ENCODE measurements at regions not wholly inside any gene's neighbourhood (a gene's known extent, or its start where the extent isn't known, plus 50 kb on each side); places are given as distances from the start of the nearest gene placed in this dataset.

GRCh38 chr6:8530785-8531435, 95.6 kb upstream of the SLC35B3 start:
- no peak for DNase-seq (ENCODE audit: low read depth)

- no peak for DNase-seq (ENCODE audit: low read depth)
Observed at GRCh38 chr6:8529250-8529649, 93.9 kb upstream of the SLC35B3 start.

- DNase-seq (ENCODE audit: low read depth) = no peak
Observed at GRCh38 chr6:8527818-8528217, 92.5 kb upstream of the SLC35B3 start.

GRCh38 chr6:8526624-8527023, 91.3 kb upstream of the SLC35B3 start:
- DNase-seq (ENCODE audit: low read depth) = no peak

GRCh38 chr6:8525370-8525769, 90.0 kb upstream of the SLC35B3 start:
- DNase-seq (ENCODE audit: low read depth) = no peak

GRCh38 chr6:8513174-8513573, 77.8 kb upstream of the SLC35B3 start:
- no peak for DNase-seq (ENCODE audit: low read depth)

- no peak for DNase-seq (ENCODE audit: low read depth)
Observed at GRCh38 chr6:8507286-8507685, 71.9 kb upstream of the SLC35B3 start.

- DNase-seq (ENCODE audit: low read depth) = no peak
Observed at GRCh38 chr6:8506126-8506525, 70.8 kb upstream of the SLC35B3 start.

GRCh38 chr6:8499540-8499939, 64.2 kb upstream of the SLC35B3 start:
- no peak for DNase-seq (ENCODE audit: low read depth)

- no peak for DNase-seq (ENCODE audit: low read depth)
Observed at GRCh38 chr6:8494730-8495129, 59.4 kb upstream of the SLC35B3 start.

- no peak for DNase-seq (ENCODE audit: low read depth)
Observed at GRCh38 chr6:8492536-8493133, 57.3 kb upstream of the SLC35B3 start.

All from stimulated activated CD8-positive, alpha-beta memory T cell treated with anti-CD3 and anti-CD28 coated beads, Interleukin-4, amount 100 ng/mL, for 24 hours (primary cell).